Parathyroid adenoma (tissue), 2 donors: ENCODE measurements at regions not wholly inside any gene's neighbourhood (a gene's known extent, or its start where the extent isn't known, plus 50 kb on each side); places are given as distances from the start of the nearest gene placed in this dataset.

Experiments used
- H2AFZ ChIP-seq: fragments of 300-600 bp; sonication (generic); one replicate; pipeline ENCODE4 v1.7.0; 2017; ENCODE audit warnings: antibody characterized with exemption, mild to moderate bottlenecking
- H3K27ac ChIP-seq: fragments of 300-600 bp; sonication (generic); one replicate; pipeline ENCODE4 v1.7.0; 2017
- H3K27me3 ChIP-seq: fragments of 300-600 bp; sonication (generic); one replicate; pipeline ENCODE4 v1.7.0; 2017; ENCODE audit warnings: low read length; ENCODE audit not compliant: control insufficient read depth, insufficient read depth
- H3K36me3 ChIP-seq: fragments of 300-600 bp; sonication (generic); one replicate; pipeline ENCODE4 v1.7.0; 2017; ENCODE audit warnings: low read length; ENCODE audit not compliant: control insufficient read depth, insufficient read depth
- H3K4me1 ChIP-seq: fragments of 300-600 bp; sonication (generic); one replicate; pipeline ENCODE4 v1.7.0; 2017; ENCODE audit warnings: control low read depth
- H3K4me2 ChIP-seq: fragments of 300-600 bp; sonication (generic); one replicate; pipeline ENCODE4 v1.7.0; 2017; ENCODE audit warnings: low read length
- H3K4me3 ChIP-seq: fragments of 300-600 bp; sonication (generic); one replicate; pipeline ENCODE4 v1.7.0; 2017; ENCODE audit warnings: low read depth, low read length
- H3K79me2 ChIP-seq: fragments of 300-600 bp; sonication (generic); one replicate; pipeline ENCODE4 v1.7.0; 2017; ENCODE audit warnings: control low read depth
- H3K9ac ChIP-seq: fragments of 300-600 bp; sonication (generic); one replicate; pipeline ENCODE4 v1.7.0; 2017; ENCODE audit warnings: mild to moderate bottlenecking
- H3K9me3 ChIP-seq: fragments of 300-600 bp; sonication (generic); one replicate; pipeline ENCODE4 v1.7.0; 2017; ENCODE audit warnings: low read length; ENCODE audit not compliant: control insufficient read depth
- CTCF ChIP-seq: fragments of 300-600 bp; sonication (generic); IDR thresholded peaks from one replicate; pipeline ENCODE4 v1.7.0; 2017; ENCODE audit warnings: antibody characterized with exemption, mild to moderate bottlenecking
- donor health status: primary hyperparathyroidism.

DNA sequence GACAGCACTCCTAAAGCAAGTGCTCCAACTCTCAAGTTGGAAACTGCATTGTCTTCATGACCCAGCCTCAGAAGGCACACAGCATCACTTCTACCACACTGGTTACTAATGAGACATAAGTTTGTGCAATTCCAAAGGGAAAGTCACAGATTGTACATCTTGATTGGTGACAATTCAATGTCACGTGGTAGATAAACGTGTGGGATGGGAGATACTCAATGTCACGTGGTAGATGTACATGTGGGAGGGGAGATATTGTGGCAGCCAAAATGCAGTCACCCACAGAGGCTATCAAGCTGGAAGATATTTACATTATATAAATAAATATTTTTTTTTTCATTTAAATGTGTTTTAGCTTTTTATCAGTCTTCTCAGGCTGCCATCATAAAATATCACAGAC is 393.3 kb downstream of the KIF16B start:
- no peaks in the 10 kb centered on the region for H3K36me3 ChIP-seq
- H3K9me3 ChIP-seq: no peaks in the 10 kb centered on the region
- no peaks in the 10 kb centered on the region for H3K4me1 ChIP-seq
- H3K9ac ChIP-seq: no peak overlapping the region
- H2AFZ ChIP-seq: no peak overlapping the region
- no peak overlapping the region for H3K4me3 ChIP-seq
- H3K27me3 ChIP-seq: no peaks in the 10 kb centered on the region
- no peaks in the 10 kb centered on the region for H3K79me2 ChIP-seq
- no peak for TF ChIP-seq CTCF
- H3K27ac ChIP-seq: no peak overlapping the region
- H3K4me2 ChIP-seq: no peak overlapping the region

- Histone ChIP-seq H3K27me3 (no peaks in the 10 kb centered on the region), H2AFZ (no peak overlapping the region), H3K4me2 (no peak overlapping the region), H3K4me3 (no peak overlapping the region), H3K9ac (no peak overlapping the region), H3K4me1 (no peaks in the 10 kb centered on the region), H3K27ac (no peak overlapping the region), H3K79me2 (no peaks in the 10 kb centered on the region), H3K36me3 (no peaks in the 10 kb centered on the region), H3K9me3 (no peaks in the 10 kb centered on the region)
- no peak for TF ChIP-seq CTCF
Measured at GRCh38 chr20:16179371-16179770, 393.9 kb downstream of the KIF16B start.

GRCh38 chr20:16178546-16179135 is 394.6 kb downstream of the KIF16B start:
- no peak overlapping the region for H3K27ac ChIP-seq
- no peaks in the 10 kb centered on the region for H3K79me2 ChIP-seq
- no peaks in the 10 kb centered on the region for H3K4me1 ChIP-seq
- H3K9me3 ChIP-seq: no peaks in the 10 kb centered on the region
- no peak overlapping the region for H3K9ac ChIP-seq
- no peak for TF ChIP-seq CTCF
- H3K27me3 ChIP-seq: no peaks in the 10 kb centered on the region
- H3K4me3 ChIP-seq: no peak overlapping the region
- H3K36me3 ChIP-seq: no peaks in the 10 kb centered on the region
- H3K4me2 ChIP-seq: no peak overlapping the region
- no peak overlapping the region for H2AFZ ChIP-seq

DNA sequence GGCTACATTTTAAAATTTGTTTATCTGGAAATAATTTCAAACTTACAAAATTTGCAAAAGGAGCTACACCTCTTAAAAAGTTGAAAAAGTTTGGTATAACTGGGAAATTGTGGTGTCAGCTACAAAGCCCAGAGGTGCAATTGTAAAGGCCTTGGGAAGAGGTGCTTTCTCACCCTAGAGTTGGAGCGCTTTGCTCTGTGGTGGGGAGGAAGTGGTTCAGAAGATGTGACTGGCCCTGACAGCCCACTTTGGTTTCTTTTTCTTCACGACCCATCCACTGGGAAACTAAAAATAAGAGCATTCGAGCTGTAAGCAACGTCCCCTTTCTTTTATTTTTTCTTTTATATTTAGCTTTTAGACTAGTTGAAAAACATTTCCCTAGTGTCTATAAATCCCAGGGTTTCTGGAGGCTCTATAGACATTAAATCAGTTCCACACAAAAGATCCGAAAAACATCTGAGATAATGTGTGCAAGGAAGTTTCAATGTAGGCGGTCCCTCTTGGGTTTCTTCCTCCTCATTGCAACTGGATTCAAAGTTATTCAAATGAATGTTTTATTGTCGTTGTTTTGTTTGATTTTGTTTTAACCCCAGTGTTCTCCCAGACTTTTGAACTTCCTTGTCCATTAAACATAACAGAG is 397.8 kb downstream of the KIF16B start:
- Histone ChIP-seq H3K4me1 (no peaks in the 10 kb centered on the region), H2AFZ (no peak overlapping the region), H3K36me3 (no peaks in the 10 kb centered on the region), H3K79me2 (no peaks in the 10 kb centered on the region), H3K4me2 (no peak overlapping the region), H3K27ac (no peak overlapping the region), H3K4me3 (no peak overlapping the region), H3K9me3 (no peaks in the 10 kb centered on the region), H3K9ac (no peak overlapping the region), H3K27me3 (no peaks in the 10 kb centered on the region)
- no peak for TF ChIP-seq CTCF

DNA sequence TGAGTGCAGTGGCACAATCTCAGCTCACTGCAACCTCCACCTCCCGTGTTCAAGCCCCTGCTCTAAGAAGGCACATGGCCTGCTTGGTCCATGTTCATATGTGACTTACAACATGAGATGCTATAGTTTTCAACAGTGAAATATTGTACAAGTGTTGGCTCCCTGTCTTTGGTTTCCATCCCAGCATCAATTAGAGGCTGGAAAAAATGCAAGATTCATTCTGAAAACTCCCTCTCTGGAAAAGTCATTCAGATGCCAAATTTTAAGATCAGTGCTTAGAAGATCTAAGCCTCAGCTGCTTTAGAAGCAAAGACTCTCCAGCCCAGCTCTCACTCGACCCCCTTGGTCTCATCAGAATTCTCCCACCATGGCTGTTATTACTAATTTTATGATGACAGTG is 398.9 kb downstream of the KIF16B start:
- H3K4me2 ChIP-seq: no peak overlapping the region
- no peak overlapping the region for H3K9ac ChIP-seq
- H3K4me1 ChIP-seq: no peaks in the 10 kb centered on the region
- H3K27me3 ChIP-seq: no peaks in the 10 kb centered on the region
- no peak for TF ChIP-seq CTCF
- H3K79me2 ChIP-seq: no peaks in the 10 kb centered on the region
- no peak overlapping the region for H2AFZ ChIP-seq
- H3K4me3 ChIP-seq: no peak overlapping the region
- no peak overlapping the region for H3K27ac ChIP-seq
- H3K36me3 ChIP-seq: no peaks in the 10 kb centered on the region
- no peaks in the 10 kb centered on the region for H3K9me3 ChIP-seq
